IMR-90 (cell line): ENCODE measurements at regions not wholly inside any gene's neighbourhood (a gene's known extent, or its start where the extent isn't known, plus 50 kb on each side); places are given as distances from the start of the nearest gene placed in this dataset.

Source experiments
- ATAC-seq: fragments of 200-7000 bp; cut with Tn5 transposase; 2 replicates; pipeline ENCODE4 v1.9.1; 2020; ENCODE audit warnings: low read depth, mild to moderate bottlenecking, moderate library complexity
- BruUV-seq: library from RNA; stranded (reverse); fragments of 400-500 nt; replicated peaks from 2 replicates; lab custom pipeline; 2021; lab: Mats Ljungman, UMichigan
- CTCF ChIA-PET: fragments of 300-600 bp; formaldehyde crosslinking; extraction: SDS; loops from one replicate; lab custom pipeline; 2021; ENCODE audit warnings: antibody characterized with exemption; lab: Yijun Ruan, JAX
- POLR2A ChIA-PET: fragments of 300-600 bp; sonication (Branson Sonifier 250); formaldehyde crosslinking; loops from one replicate; lab custom pipeline; 2022; ENCODE audit warnings: antibody characterized with exemption; ENCODE audit not compliant: unreplicated experiment; lab: Charles Lee
- DNase-seq: peaks from one replicate; pipeline ENCODE4 v3.0.0; 2013
- H2AFZ ChIP-seq: replicated peaks from 2 replicates; pipeline ENCODE3; 2013; ENCODE audit warnings: low read length, mild to moderate bottlenecking; ENCODE audit not compliant: poor library complexity
- H2AK5ac ChIP-seq: 2 replicates; pipeline ENCODE4 v1.6.1; 2013; ENCODE audit warnings: low read depth, low read length, inconsistent platforms
- H2AK9ac ChIP-seq: replicated peaks from 2 replicates; pipeline ENCODE3; 2013; ENCODE audit warnings: mild to moderate bottlenecking, low read depth, low read length, moderate library complexity; ENCODE audit not compliant: poor library complexity
- H2BK120ac ChIP-seq: 2 replicates; pipeline ENCODE4 v1.6.1; 2013; ENCODE audit warnings: low read depth, low read length, inconsistent platforms
- H2BK15ac ChIP-seq: 3 replicates; pipeline ENCODE4 v1.6.1; 2013; ENCODE audit warnings: low read depth, low read length, inconsistent platforms
- H2BK20ac ChIP-seq: 2 replicates; pipeline ENCODE4 v1.6.1; 2013; ENCODE audit warnings: low read depth, mild to moderate bottlenecking, inconsistent platforms, low read length, moderate library complexity
- H2BK5ac ChIP-seq: 2 replicates; pipeline ENCODE4 v1.6.1; 2013; ENCODE audit warnings: mild to moderate bottlenecking, low read depth, low read length, inconsistent platforms; ENCODE audit not compliant: poor library complexity, severe bottlenecking
- H3K14ac ChIP-seq: replicated peaks from 2 replicates; pipeline ENCODE4 v1.6.1; 2013; ENCODE audit warnings: low read depth, low read length, inconsistent platforms
- H3K18ac ChIP-seq: 2 replicates; pipeline ENCODE4 v1.6.1; 2013; ENCODE audit warnings: low read depth, low read length, control low read depth
- H3K23ac ChIP-seq: 2 replicates; pipeline ENCODE4 v1.6.1; 2013; ENCODE audit warnings: low read depth, low read length, inconsistent platforms
- H3K27ac ChIP-seq: 2 replicates; pipeline ENCODE4 v1.5.1; 2013; ENCODE audit warnings: mild to moderate bottlenecking, control low read depth, low read length; ENCODE audit not compliant: insufficient read depth
- H3K27me3 ChIP-seq: 2 replicates; pipeline ENCODE4 v1.6.1; 2013; ENCODE audit warnings: low read length; ENCODE audit not compliant: control insufficient read depth, insufficient read depth
- H3K36me3 ChIP-seq: 2 replicates; pipeline ENCODE4 v1.6.1; 2013; ENCODE audit warnings: low read length, mixed read lengths; ENCODE audit not compliant: control insufficient read depth, insufficient read depth
- H3K4ac ChIP-seq: 2 replicates; pipeline ENCODE4 v1.6.1; 2013; ENCODE audit warnings: low read depth, low read length, inconsistent platforms
- H3K4me1 ChIP-seq: 2 replicates; pipeline ENCODE4 v1.6.1; 2013; ENCODE audit warnings: low read length, mixed read lengths; ENCODE audit not compliant: control insufficient read depth, insufficient read depth
- H3K4me2 ChIP-seq: 2 replicates; pipeline ENCODE4 v1.6.1; 2013; ENCODE audit warnings: low read depth, mild to moderate bottlenecking, control low read depth, low read length, moderate library complexity
- H3K4me3 ChIP-seq: 2 replicates; pipeline ENCODE4 v1.5.1; 2013; ENCODE audit warnings: low read depth, mild to moderate bottlenecking, control low read depth, low read length, moderate library complexity; ENCODE audit not compliant: insufficient read depth
- H3K56ac ChIP-seq: 2 replicates; pipeline ENCODE4 v1.6.1; 2013; ENCODE audit warnings: low read length, inconsistent platforms; ENCODE audit not compliant: insufficient read depth; ENCODE audit errors: extremely low read depth
- H3K79me1 ChIP-seq, 2 experiments: 2 replicates each; pipeline ENCODE4 v1.6.1; 2013; ENCODE audit warnings: low read length in 2 of 2, inconsistent platforms in 1 of 2, low read depth in 1 of 2
- H3K9ac ChIP-seq: 2 replicates; pipeline ENCODE4 v1.6.1; 2013; ENCODE audit warnings: low read depth, low read length, control low read depth
- H3K9me1 ChIP-seq: 2 replicates; pipeline ENCODE4 v1.6.1; 2013; ENCODE audit warnings: low read length, inconsistent platforms; ENCODE audit not compliant: insufficient read depth
- H3K9me3 ChIP-seq: 2 replicates; pipeline ENCODE4 v1.6.1; 2013; ENCODE audit warnings: low read length; ENCODE audit not compliant: control insufficient read depth, insufficient read depth
- H4K20me1 ChIP-seq: 2 replicates; pipeline ENCODE4 v1.6.1; 2013; ENCODE audit warnings: low read length, inconsistent platforms; ENCODE audit not compliant: insufficient read depth
- H4K5ac ChIP-seq: 2 replicates; pipeline ENCODE4 v1.6.1; 2013; ENCODE audit warnings: mild to moderate bottlenecking, low read depth, low read length, control low read depth
- H4K8ac ChIP-seq, 2 experiments: 2 replicates each; pipeline ENCODE4 v1.6.1; 2013; ENCODE audit warnings: low read depth in 2 of 2, low read length in 2 of 2, control low read depth in 1 of 2, inconsistent platforms in 1 of 2
- H4K91ac ChIP-seq: 2 replicates; pipeline ENCODE4 v1.6.1; 2013; ENCODE audit warnings: low read depth, low read length, inconsistent platforms; ENCODE audit not compliant: insufficient read depth
- RCOR1 ChIP-seq: IDR thresholded peaks from 2 replicates; pipeline ENCODE4 v1.6.1; 2012; ENCODE audit warnings: mild to moderate bottlenecking, low read length, improper control_type of control experiment; ENCODE audit not compliant: insufficient replicate concordance
- WGBS, 2 experiments: methylation state at CpG; one replicate each; pipeline versions ENCODE4 v1.1.5 to v1.1.7; 2013; ENCODE audit warnings: missing lambda C conversion rate in 2 of 2; ENCODE audit not compliant: insufficient read length in 1 of 2; ENCODE audit errors: extremely low coverage in 2 of 2; 5-methylcytosine and 5-hydroxymethylcytosine counted together
- dilution Hi-C: fragments of 300-500 bp; cut with HindIII; formaldehyde crosslinking; loops from one replicate; pipeline ENCODE4 v1.14.3; 2018; ENCODE audit warnings: low sequenced_read_pairs; ENCODE audit not compliant: unreplicated experiment
- in situ Hi-C: fragments of 300-500 bp; cut with MboI; formaldehyde crosslinking; loops from 3 replicates; pipeline ENCODE4 v1.14.3; 2019; ENCODE audit warnings: low sequenced_read_pairs, inconsistent platforms, mixed read lengths
- intact Hi-C: fragments of 100-400 bp; cut with micrococcal nuclease; formaldehyde crosslinking; loops from 2 replicates; pipeline ENCODE4 v1.10.0; 2022

- intact Hi-C loops, result no loop called here
- H2BK120ac ChIP-seq, result no peak overlapping the region
- H3K23ac ChIP-seq, result no peak overlapping the region
- H2AK9ac ChIP-seq, result no peak overlapping the region
- in situ Hi-C loops, result no loop called here
- H3K14ac ChIP-seq, result no peak overlapping the region
- no peak overlapping the region for H2BK5ac ChIP-seq
- no peaks in the 10 kb centered on the region; the same call in 1 of the 2 replicates for H3K27me3 ChIP-seq
- no peak overlapping the region for H3K18ac ChIP-seq
- POLR2A ChIA-PET, result no interaction called here
- DNase-seq (no peak), ATAC-seq (no peak)
- TF ChIP-seq RCOR1, result no peak
- H3K4me1 ChIP-seq, result peaks cover 8% of the 10 kb centered on the region; the same call in 1 of the 2 replicates
- H3K4me3 ChIP-seq, result no peak overlapping the region
- no peak overlapping the region for H2AFZ ChIP-seq
- H3K9me1 ChIP-seq, result no peaks in the 10 kb centered on the region
- peaks cover 4% of the 10 kb centered on the region for H3K9me3 ChIP-seq
- no peaks in the 10 kb centered on the region for H3K36me3 ChIP-seq
- no peak overlapping the region for H4K8ac ChIP-seq
- no peak overlapping the region for H3K56ac ChIP-seq
- H4K91ac ChIP-seq, result no peak overlapping the region
- no peak overlapping the region for H2AK5ac ChIP-seq
- H4K5ac ChIP-seq, result no peak overlapping the region
- H3K9ac ChIP-seq, result no peak overlapping the region
- H3K27ac ChIP-seq, result no peak overlapping the region
- H2BK20ac ChIP-seq, result no peak overlapping the region
- H3K4me2 ChIP-seq, result no peak overlapping the region
- CTCF ChIA-PET, result no interaction called here
- BruUV-seq, result no TSS peak
- no peak overlapping the region for H3K4ac ChIP-seq
- H2BK15ac ChIP-seq, result no peak overlapping the region
- WGBS, 2 experiments, result 87% methylated on average over 14 of the region's 18 CpGs; no CpG with 5 or more reads in 1 of the 2 experiments
- H3K79me1 ChIP-seq, result no peaks in the 10 kb centered on the region
- dilution Hi-C loops, result no loop called here
- no peaks in the 10 kb centered on the region for H4K20me1 ChIP-seq
Measured at GRCh38 chr2:8203364-8203763, 478.5 kb upstream of the ID2 start.
